ENCODE measurements at regions not wholly inside any gene's neighbourhood (a gene's known extent, or its start where the extent isn't known, plus 50 kb on each side); places are given as distances from the start of the nearest gene placed in this dataset.

GRCh38 chr3:26070854-26071253, 281.0 kb downstream of the OXSM start:
- TF ChIP-seq CTCF (IDR thresholded peaks at IDR 0.05; ENCODE audit: extremely low read depth in 1 of 2, insufficient read depth in 1 of 2, low read depth in 1 of 2, low read length in 2 of 2) (no peak), JUN (IDR thresholded peaks at IDR 0.05; ENCODE audit: borderline replicate concordance, insufficient read depth, insufficient read length, low read depth) (no peak), POLR2AphosphoS5 (IDR thresholded peaks at IDR 0.05; ENCODE audit: insufficient read depth, low read depth, low read length) (no peak)

Measured in endothelial cell of umbilical vein (primary cell).